Liver (tissue), 8 donors: ENCODE measurements at regions not wholly inside any gene's neighbourhood (a gene's known extent, or its start where the extent isn't known, plus 50 kb on each side); places are given as distances from the start of the nearest gene placed in this dataset.

Experiments used
- DNase-seq: peaks from one replicate; pipeline ENCODE4 v3.0.0-alpha.2; 2017; ENCODE audit warnings: low spot score
- H3K27ac ChIP-seq, 2 donors: one replicate each; pipeline ENCODE4 v1.7.0; 2013; ENCODE audit warnings: inconsistent platforms in 2 of 2, low read length in 2 of 2, control low read depth in 1 of 2, low read depth in 1 of 2, mild to moderate bottlenecking in 1 of 2
- H3K27me3 ChIP-seq, 4 donors: one replicate each; pipeline versions ENCODE4 v1.6.1 to v1.7.0; 2013; ENCODE audit warnings: low read length in 3 of 4, inconsistent platforms in 1 of 4, mild to moderate bottlenecking in 1 of 4, moderate library complexity in 1 of 4; ENCODE audit not compliant: control insufficient read depth in 4 of 4, insufficient read depth in 4 of 4
- H3K36me3 ChIP-seq, 4 donors: one replicate each; pipeline versions ENCODE4 v1.6.1 to v1.7.0; 2013; ENCODE audit warnings: low read length in 3 of 4, mild to moderate bottlenecking in 3 of 4, low read depth in 1 of 4, moderate library complexity in 1 of 4; ENCODE audit not compliant: control insufficient read depth in 4 of 4, insufficient read depth in 3 of 4
- H3K4me1 ChIP-seq, 4 donors: one replicate each; pipeline versions ENCODE4 v1.6.1 to v1.7.0; 2013; ENCODE audit warnings: low read length in 3 of 4, mild to moderate bottlenecking in 3 of 4, moderate library complexity in 1 of 4; ENCODE audit not compliant: control insufficient read depth in 4 of 4, insufficient read depth in 4 of 4
- H3K4me3 ChIP-seq, 3 donors: one replicate each; pipeline versions ENCODE4 v1.6.1 to v1.7.0; 2013; ENCODE audit warnings: low read length in 3 of 3, control low read depth in 1 of 3, low read depth in 1 of 3, mild to moderate bottlenecking in 1 of 3
- H3K9ac ChIP-seq, 2 donors: one replicate each; pipeline ENCODE4 v1.7.0; 2013; ENCODE audit warnings: low read length in 2 of 2, mild to moderate bottlenecking in 2 of 2, moderate library complexity in 2 of 2, control low read depth in 1 of 2, low read depth in 1 of 2
- H3K9me3 ChIP-seq, 4 donors: one replicate each; pipeline versions ENCODE4 v1.6.1 to v1.7.0; 2013; ENCODE audit warnings: low read length in 3 of 4; ENCODE audit not compliant: control insufficient read depth in 4 of 4
- EGR1 ChIP-seq, 2 donors: IDR thresholded peaks; 2 replicates each; pipeline ENCODE4 v1.6.1; 2016 to 2018; ENCODE audit warnings: antibody characterized with exemption in 2 of 2, low read depth in 2 of 2
- GABPA ChIP-seq, 2 donors: IDR thresholded peaks in 1 of 2; conservative IDR thresholded peaks in 1 of 2; 2 replicates each; pipeline ENCODE4 v1.6.1; 2016; ENCODE audit warnings: antibody characterized with exemption in 2 of 2, mild to moderate bottlenecking in 1 of 2, moderate library complexity in 1 of 2
- HNF4A ChIP-seq, 2 donors: conservative IDR thresholded peaks; 2 replicates each; pipeline ENCODE4 v1.6.1; 2016; ENCODE audit warnings: antibody characterized with exemption in 2 of 2, mild to moderate bottlenecking in 2 of 2
- JUND ChIP-seq, 2 donors: IDR thresholded peaks; 2 replicates each; pipeline ENCODE4 v1.6.1; 2016; ENCODE audit warnings: antibody characterized with exemption in 2 of 2
- NR2F2 ChIP-seq: IDR thresholded peaks from 2 replicates; pipeline ENCODE4 v1.6.1; 2016; ENCODE audit warnings: antibody characterized with exemption
- RAD21 ChIP-seq, 2 donors: IDR thresholded peaks; 2 replicates each; pipeline ENCODE4 v1.6.1; 2016; ENCODE audit warnings: antibody characterized with exemption in 2 of 2, mild to moderate bottlenecking in 2 of 2
- RXRA ChIP-seq, 2 donors: IDR thresholded peaks; 2 replicates each; pipeline ENCODE4 v1.6.1; 2017 to 2018; ENCODE audit warnings: antibody characterized with exemption in 2 of 2, mild to moderate bottlenecking in 1 of 2
- SP1 ChIP-seq: IDR thresholded peaks from 2 replicates; pipeline ENCODE4 v1.6.1; 2018; ENCODE audit warnings: antibody characterized with exemption, mild to moderate bottlenecking
- TAF1 ChIP-seq: conservative IDR thresholded peaks from 2 replicates; pipeline ENCODE4 v1.6.1; 2016; ENCODE audit warnings: antibody characterized with exemption, mild to moderate bottlenecking
- WGBS: extraction: QIAGEN DNeasy Blood & Tissue Kit; methylation state at CpG from one replicate; pipeline ENCODE4 v1.1.7; 2013; 5-methylcytosine and 5-hydroxymethylcytosine counted together
- TF ChIP-seq, protein P1 (sequence below): fragments of 150-350 bp; IDR thresholded peaks from 2 replicates; pipeline ENCODE4 v1.5.1; 2017; ENCODE audit warnings: improper control_type of control experiment, low read depth, low read length; ENCODE audit not compliant: missing input control
- TF ChIP-seq, protein P2 (sequence below): IDR thresholded peaks from 2 replicates; pipeline ENCODE4 v1.6.1; 2016; ENCODE audit warnings: antibody characterized with exemption, mild to moderate bottlenecking
- TF ChIP-seq, protein P3 (sequence below): IDR thresholded peaks from 2 replicates; pipeline ENCODE4 v1.6.1; 2016; ENCODE audit warnings: antibody characterized with exemption
- TF ChIP-seq, protein P4 (sequence below): IDR thresholded peaks from 2 replicates; pipeline ENCODE4 v1.6.1; 2016; ENCODE audit warnings: antibody characterized with exemption
- donor health status: healthy.
- donor health status: healthy.
- donor health status: healthy.
- donor health status: healthy.
- donor health status: healthy.

DNA sequence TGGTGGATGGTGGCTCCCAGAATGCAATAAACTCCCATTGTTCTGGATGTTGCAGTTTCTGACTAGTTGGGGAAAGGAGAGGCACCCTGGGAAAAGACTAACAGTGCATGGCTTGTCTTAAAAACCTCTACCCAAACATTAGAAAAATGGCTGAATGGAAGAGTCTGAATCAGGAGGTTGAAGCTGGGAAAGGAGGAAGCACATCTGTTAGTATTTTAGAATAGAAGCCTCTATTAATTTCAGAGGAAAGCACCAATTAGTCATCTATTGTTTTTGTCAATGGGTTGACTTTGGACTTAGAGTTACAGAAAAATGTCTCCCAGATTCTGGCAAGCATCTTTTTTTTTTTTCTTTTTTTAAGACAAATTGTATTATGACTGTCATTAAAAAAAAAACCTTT is 56.1 kb upstream of the ELMO1 start:
- H3K4me3 ChIP-seq = no peak overlapping the region
- no peak overlapping the region for H3K27ac ChIP-seq
- H3K9ac ChIP-seq = no peak overlapping the region
- peaks cover 0 to 3% (median 0%) of the 10 kb centered on the region in 4 donors for H3K4me1 ChIP-seq
- no peaks in the 10 kb centered on the region for H3K9me3 ChIP-seq
- TF ChIP-seq RAD21 (IDR thresholded peaks at IDR 0.05) = no peak
- no peak for TF ChIP-seq HNF4A (conservative IDR thresholded peaks at IDR 0.05)
- TF ChIP-seq EGR1 (IDR thresholded peaks at IDR 0.05; ENCODE audit: low read depth in 2 of 2) = no peak
- TF ChIP-seq RXRA (IDR thresholded peaks at IDR 0.05) = no peak
- TF ChIP-seq, protein P1, sequence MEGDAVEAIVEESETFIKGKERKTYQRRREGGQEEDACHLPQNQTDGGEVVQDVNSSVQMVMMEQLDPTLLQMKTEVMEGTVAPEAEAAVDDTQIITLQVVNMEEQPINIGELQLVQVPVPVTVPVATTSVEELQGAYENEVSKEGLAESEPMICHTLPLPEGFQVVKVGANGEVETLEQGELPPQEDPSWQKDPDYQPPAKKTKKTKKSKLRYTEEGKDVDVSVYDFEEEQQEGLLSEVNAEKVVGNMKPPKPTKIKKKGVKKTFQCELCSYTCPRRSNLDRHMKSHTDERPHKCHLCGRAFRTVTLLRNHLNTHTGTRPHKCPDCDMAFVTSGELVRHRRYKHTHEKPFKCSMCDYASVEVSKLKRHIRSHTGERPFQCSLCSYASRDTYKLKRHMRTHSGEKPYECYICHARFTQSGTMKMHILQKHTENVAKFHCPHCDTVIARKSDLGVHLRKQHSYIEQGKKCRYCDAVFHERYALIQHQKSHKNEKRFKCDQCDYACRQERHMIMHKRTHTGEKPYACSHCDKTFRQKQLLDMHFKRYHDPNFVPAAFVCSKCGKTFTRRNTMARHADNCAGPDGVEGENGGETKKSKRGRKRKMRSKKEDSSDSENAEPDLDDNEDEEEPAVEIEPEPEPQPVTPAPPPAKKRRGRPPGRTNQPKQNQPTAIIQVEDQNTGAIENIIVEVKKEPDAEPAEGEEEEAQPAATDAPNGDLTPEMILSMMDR = no peak
- TF ChIP-seq NR2F2 = no peak
- H3K36me3 ChIP-seq = no peaks in the 10 kb centered on the region
- H3K27me3 ChIP-seq = no peaks in the 10 kb centered on the region
- DNase-seq = no peak

DNA sequence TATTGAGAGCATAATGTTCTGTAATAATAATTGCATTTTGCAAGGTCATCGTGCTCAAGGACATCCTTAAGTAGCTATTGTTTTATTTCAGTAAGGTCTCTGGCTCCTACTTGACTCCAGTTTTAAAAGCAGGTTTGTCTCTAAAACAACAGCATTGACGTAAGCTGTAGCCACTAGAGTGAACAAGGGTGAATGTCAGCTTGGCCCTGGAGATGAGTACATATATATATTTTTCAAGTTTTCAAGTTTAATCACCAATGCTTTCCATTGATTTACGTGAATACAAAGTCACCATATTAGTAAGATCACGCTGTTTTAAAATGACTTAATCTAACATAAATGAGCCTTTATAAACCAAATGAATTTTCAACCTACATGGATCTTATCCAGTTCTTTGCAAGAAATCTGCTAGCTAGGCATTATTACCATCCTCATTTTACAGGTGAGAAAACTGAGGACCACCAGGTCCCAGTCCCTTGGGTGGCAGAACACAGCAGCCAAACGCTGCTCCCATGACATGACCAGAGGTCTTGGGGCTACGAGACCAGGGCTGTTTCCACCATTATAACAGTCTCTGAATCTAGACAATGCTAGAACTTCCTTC is 57.2 kb upstream of the ELMO1 start:
- WGBS = 89% methylated on average over 6 of the region's 6 CpGs
- Histone ChIP-seq H3K36me3 (no peaks in the 10 kb centered on the region), H3K9ac (no peak overlapping the region), H3K9me3 (no peaks in the 10 kb centered on the region), H3K4me3 (no peak overlapping the region), H3K27me3 (no peaks in the 10 kb centered on the region), H3K27ac (no peak overlapping the region), H3K4me1 (peaks cover 0 to 3% (median 0%) of the 10 kb centered on the region in 4 donors)
- DNase-seq = no peak
- TF ChIP-seq, protein P2, sequence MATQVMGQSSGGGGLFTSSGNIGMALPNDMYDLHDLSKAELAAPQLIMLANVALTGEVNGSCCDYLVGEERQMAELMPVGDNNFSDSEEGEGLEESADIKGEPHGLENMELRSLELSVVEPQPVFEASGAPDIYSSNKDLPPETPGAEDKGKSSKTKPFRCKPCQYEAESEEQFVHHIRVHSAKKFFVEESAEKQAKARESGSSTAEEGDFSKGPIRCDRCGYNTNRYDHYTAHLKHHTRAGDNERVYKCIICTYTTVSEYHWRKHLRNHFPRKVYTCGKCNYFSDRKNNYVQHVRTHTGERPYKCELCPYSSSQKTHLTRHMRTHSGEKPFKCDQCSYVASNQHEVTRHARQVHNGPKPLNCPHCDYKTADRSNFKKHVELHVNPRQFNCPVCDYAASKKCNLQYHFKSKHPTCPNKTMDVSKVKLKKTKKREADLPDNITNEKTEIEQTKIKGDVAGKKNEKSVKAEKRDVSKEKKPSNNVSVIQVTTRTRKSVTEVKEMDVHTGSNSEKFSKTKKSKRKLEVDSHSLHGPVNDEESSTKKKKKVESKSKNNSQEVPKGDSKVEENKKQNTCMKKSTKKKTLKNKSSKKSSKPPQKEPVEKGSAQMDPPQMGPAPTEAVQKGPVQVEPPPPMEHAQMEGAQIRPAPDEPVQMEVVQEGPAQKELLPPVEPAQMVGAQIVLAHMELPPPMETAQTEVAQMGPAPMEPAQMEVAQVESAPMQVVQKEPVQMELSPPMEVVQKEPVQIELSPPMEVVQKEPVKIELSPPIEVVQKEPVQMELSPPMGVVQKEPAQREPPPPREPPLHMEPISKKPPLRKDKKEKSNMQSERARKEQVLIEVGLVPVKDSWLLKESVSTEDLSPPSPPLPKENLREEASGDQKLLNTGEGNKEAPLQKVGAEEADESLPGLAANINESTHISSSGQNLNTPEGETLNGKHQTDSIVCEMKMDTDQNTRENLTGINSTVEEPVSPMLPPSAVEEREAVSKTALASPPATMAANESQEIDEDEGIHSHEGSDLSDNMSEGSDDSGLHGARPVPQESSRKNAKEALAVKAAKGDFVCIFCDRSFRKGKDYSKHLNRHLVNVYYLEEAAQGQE = no peak

DNA sequence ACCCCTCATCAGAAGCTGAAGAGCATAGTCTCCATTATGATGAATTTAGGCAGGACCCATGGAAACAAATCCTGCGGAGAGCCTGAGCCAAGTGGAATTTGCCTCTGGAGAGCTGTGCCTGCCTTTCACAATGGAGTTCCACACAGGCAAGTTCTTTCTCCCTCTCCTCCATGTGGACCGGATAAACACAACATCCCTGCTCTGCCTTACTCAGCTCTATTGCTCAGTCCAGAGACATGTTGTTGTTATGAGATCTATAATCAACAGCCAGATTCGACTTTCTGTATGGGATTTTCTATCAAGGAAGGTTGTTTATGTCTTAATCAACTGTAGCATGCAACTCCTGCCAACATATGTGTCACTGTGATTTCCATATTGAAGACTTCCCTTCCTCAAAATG is 59.5 kb upstream of the ELMO1 start:
- Histone ChIP-seq H3K36me3 (no peaks in the 10 kb centered on the region), H3K4me3 (no peak overlapping the region), H3K4me1 (peaks cover 0 to 3% (median 0%) of the 10 kb centered on the region in 4 donors), H3K9ac (no peak overlapping the region), H3K27ac (no peak overlapping the region), H3K9me3 (no peaks in the 10 kb centered on the region), H3K27me3 (no peaks in the 10 kb centered on the region)
- DNase-seq = no peak
- 43% methylated on average over 3 of the region's 3 CpGs for WGBS
- peak; percentile 31 to 42 for TF ChIP-seq HNF4A (conservative IDR thresholded peaks at IDR 0.05)
- TF ChIP-seq, protein P3, sequence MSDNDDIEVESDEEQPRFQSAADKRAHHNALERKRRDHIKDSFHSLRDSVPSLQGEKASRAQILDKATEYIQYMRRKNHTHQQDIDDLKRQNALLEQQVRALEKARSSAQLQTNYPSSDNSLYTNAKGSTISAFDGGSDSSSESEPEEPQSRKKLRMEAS = no peak
- TF ChIP-seq JUND (IDR thresholded peaks at IDR 0.05) = no peak
- no peak for TF ChIP-seq GABPA (IDR thresholded peaks at IDR 0.05 in 1 of 2, conservative IDR thresholded peaks at IDR 0.05 in 1 of 2)
- no peak for TF ChIP-seq TAF1
- peak in 1 of 2 donors; percentile 24 for TF ChIP-seq RAD21 (IDR thresholded peaks at IDR 0.05)
- TF ChIP-seq, protein P4, sequence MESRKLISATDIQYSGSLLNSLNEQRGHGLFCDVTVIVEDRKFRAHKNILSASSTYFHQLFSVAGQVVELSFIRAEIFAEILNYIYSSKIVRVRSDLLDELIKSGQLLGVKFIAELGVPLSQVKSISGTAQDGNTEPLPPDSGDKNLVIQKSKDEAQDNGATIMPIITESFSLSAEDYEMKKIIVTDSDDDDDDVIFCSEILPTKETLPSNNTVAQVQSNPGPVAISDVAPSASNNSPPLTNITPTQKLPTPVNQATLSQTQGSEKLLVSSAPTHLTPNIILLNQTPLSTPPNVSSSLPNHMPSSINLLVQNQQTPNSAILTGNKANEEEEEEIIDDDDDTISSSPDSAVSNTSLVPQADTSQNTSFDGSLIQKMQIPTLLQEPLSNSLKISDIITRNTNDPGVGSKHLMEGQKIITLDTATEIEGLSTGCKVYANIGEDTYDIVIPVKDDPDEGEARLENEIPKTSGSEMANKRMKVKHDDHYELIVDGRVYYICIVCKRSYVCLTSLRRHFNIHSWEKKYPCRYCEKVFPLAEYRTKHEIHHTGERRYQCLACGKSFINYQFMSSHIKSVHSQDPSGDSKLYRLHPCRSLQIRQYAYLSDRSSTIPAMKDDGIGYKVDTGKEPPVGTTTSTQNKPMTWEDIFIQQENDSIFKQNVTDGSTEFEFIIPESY = no peak
- no peak for TF ChIP-seq NR2F2
- TF ChIP-seq, protein P2 = no peak
- no peak for TF ChIP-seq SP1
- TF ChIP-seq EGR1 (IDR thresholded peaks at IDR 0.05; ENCODE audit: low read depth in 2 of 2) = no peak
